ENCODE measurements at regions not wholly inside any gene's neighbourhood (a gene's known extent, or its start where the extent isn't known, plus 50 kb on each side); places are given as distances from the start of the nearest gene placed in this dataset.

GRCh38 chr14:51167587-51168214, 72.3 kb upstream of the TMX1 start:
- no peak for TF ChIP-seq CTCF (IDR thresholded peaks at IDR 0.05)
- TF ChIP-seq POLR2A (IDR thresholded peaks at IDR 0.05): no peak

All from testis (tissue), 2 donors.